CD4-positive, alpha-beta T cell treated with Interleukin-15 for 4 hours (primary cell): ENCODE measurements at regions not wholly inside any gene's neighbourhood (a gene's known extent, or its start where the extent isn't known, plus 50 kb on each side); places are given as distances from the start of the nearest gene placed in this dataset.

Experiments used
- DNase-seq: peaks from one replicate; pipeline ENCODE4 v3.0.0-alpha.2; 2020; ENCODE audit warnings: low spot score

DNA sequence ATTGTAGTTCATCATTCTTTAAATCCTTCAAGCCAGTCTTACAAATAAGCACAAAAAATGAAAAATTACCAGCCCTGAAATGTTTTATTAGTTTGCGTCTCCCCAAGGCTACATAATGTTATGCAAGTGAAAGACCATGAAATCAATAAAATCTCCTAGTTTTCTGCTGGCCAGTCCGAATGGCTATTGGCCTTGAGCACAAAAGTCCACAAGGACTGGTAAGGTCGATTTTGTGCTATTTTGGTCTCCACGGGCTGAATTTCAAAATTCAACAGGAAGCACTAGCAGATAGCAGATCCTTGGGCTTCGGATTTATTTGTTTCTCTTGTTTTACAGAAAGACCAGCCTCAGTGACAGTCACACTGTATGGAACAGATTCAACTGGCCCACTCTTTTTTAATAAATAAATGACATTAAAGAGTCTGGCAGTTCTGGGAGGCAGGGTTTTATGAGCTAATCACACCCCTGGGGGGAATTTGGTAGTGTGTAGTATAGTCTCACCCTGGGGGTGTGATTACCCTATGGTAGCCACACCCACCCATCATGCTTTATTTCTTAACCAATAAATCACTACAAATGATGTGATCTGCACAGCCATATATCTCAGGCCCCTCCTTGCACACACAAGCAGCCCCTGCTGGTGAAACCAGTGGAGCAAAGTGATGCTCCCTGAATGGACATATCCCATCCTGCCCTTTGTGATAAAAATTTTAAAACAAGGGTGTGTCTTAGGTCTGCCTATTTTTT lies 51.1 kb upstream of the TMEM33 start:
- no peak for DNase-seq

DNA sequence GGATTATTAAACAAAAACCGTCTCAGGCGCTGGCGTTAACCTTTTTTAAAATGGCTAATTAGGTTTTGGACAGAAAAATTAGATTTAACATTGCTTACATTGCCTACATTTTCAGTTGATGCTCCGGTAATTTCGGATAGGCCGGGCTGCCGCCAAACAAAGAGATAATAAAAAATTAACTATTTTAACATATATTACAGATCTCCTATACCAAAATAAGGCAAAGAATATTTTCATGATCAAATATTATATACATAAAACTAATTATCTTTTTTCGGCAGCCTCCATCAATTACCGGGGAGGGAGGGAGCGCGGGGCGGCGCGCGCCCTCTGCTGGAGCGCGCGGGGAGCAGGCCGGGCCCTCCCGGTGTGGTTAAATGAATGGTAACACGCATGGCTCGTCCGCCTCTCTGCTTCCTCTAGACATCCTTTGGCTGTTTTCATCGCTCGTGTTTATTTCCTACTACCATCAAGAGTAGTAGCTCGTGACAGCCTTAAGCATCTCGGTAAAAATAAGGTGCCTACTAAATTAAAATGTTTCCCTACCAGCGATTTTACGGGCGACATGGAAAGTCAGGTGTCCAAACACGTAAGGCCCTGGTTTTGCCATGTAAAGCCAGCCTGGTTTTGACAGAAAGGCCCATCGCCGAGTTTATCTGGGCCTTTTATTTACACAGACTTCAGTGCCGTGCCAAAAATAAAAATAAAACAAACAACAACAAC lies 52.4 kb upstream of the TMEM33 start:
- DNase-seq: peak; percentile 44

DNA sequence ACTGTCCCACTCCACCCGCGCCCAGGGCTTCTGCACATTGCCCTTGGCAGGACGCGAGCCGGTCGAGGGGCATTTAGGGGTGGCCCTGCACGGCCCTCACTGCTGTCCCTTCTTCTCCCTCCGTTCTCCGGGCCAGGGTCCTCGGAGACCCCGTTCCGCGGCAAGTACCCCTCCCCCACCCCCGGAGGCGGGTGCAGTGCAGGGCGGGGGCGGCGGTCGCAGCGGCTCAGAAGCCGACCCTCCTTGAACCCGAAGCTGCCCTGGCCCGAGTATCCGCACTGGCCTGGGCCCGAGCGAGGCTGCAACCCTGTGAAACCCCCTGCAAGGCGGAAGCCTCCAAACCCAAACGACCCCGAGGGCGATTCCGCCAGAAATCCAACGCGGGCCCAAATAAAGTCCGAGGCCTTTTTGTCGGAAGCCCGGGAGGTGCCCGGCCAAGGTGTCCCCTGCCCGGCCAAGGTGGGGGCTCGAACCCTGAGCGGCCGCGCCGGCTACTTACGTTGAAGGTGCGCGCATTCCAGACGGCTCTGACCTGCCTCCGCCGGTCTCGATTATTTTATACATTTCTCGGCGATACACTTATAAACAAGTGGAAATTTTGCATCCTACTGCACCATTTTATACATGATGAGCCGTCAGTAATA lies 53.1 kb upstream of the TMEM33 start:
- DNase-seq: no peak

DNA sequence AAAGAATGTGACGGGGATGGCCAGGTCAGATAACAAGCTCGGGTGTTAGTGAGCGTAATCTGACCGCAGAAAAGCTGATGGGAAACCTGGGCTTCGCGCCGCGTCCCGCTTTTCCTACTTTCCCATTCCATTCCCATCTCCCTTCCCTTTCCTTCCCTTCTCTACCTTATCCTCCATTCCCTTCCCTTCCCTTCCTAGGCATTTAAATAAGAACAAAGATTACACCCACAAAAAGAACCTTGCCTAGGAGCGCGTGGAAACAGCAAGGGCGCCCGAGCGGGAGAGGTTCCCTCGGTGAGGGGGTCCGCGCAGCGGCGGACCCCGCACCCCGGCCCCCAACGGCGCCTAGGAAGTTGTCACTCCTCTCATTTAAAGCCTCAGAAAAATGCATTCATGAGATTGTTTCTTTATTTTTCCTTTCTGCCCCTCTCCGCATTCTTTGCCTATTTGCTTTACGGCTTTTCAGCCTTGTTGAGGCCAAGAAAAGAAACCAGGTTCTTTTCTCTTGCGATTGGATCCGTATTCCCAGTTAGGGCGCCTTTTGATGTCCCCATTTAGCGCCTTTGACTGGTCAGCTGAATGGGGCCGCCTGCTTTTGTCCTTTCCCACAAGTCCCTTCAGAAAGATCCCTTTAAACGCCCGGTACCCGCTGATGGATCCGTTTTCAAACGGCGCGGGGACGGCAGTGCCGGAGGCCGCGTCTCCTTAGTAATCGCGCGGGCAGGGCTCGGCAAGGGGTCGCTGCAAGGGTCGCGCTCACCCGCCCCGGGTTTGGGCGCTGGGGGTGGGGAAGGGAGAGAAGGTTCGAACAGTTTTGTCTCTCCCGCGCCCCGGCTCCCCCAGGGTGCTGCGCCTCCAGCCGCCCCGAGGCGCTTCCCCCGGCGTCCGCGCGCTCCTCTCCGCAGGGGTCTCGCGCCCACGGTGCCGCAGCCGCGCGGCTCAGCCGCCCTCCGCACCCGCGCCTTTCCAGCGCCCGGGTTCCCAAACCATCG lies 54.1 kb upstream of the TMEM33 start:
- DNase-seq: no peak

DNA sequence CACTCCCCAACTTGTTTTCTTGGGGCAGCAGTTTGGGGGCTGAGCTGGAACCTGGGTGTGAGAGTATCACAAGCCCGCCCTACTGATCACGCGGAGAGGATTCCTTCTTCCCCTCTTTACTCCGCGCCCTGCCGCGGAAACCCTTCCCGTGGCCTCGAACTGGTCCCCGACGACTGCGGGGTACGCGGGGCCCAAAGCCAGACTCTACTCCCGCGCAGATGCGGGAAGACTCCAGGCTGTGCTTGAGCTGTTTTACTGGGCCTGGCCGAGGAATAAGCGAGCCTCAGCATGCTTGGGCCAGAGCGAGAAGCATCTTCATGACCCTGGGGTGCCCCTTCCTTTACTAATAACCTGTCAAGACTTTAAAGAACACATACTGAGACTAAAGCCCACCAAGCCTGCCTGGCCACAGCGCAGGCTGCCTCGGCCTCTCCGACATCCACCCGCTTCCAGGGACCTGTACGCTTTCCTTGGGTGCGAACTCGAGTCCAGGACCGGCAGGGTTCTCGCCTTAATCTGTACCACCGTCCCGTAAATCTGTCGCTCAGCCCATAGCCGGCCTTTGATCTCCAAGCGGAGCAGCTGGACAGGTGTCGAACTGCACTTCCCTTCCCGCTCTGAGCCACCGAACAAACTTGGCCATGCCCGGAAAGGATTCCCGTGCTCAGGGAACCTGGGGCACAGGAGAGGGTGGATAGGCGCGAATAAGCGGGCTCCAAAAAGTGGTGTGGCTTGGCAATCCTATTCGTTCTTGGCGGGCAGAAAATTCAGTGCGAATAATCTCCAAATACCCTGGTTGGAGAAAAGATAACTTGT lies 55.0 kb upstream of the TMEM33 start:
- no peak for DNase-seq

DNA sequence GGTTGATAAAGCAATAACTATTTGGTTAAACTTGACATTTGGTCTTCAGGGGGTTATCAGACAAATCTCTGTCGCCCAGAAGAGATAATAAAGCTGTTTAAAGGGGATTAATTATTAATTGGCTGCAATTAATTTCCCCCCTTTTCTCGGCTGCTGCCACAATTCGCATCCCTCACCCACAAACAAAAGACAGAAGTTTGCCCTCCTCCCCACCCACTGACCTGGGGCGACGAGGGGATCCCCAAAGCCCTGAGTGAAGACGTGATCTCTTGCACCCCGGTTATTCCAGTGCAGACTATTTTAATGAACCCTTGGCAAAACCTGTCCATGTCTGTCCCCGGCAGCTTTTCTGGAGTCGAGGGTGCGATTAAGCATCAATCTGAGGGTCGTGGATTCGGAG lies 55.7 kb upstream of the TMEM33 start:
- DNase-seq: no peak

DNA sequence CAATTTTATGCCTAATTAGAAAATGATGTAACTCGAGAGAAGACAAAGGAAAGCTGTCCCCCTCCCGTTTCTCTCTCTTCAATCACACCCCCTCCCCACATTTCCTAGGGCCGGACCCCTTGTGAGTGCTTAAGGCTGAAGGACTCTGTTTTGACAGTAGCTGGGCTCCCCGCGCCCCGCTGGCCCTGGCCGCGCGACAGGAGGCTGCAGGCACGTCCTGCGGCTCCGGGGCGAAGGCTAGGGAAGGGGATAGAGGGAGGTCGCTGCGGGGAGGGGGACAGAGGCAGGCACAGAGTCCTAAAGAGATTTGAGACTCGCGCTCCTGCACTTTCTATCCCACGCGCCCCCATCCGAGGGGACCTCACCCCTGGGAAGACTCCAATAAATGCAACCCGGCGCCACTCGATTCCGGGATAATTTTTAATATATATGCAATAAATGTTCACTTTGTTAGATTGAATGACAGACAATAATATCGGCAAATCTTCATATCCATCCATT lies 56.2 kb upstream of the TMEM33 start:
- DNase-seq: no peak

DNA sequence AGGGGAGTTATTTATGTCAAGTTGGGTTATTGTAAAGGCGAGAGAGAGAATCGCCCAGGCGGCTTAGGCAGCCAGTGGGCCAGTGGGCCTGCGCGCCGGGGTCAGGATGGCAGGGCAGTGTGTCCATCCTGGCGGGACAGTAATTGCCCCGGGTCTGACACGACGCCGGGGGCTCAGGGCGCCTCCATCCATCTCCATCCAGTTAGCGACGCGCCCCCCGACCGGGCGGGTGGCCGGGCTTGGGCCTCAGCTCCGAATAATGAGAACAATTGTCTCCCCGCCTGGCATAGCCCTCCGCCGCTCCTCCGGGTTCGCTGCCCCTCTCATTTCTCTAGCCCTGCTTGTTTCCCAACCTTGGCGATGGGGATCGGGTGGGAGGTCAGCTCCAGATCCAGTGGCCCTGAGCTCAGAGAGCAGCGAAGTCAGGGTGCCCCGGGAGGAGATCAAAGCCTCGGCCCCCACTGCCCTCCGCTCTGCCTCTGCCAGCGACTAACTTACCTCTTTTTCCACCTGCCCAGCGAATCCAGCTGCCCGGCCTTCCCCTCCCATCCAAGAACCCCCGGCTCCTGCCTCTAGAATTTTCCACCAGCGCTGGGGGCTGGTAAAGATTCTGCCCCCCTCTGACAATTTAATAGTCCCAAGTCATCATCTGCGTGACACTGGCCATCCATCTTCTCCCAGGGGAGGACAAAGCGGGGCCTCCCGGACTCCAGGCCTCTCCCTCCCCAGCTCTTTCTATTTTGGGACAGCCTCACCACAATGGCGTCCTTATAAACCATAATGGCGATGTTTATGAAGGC lies 56.9 kb upstream of the TMEM33 start:
- DNase-seq: no peak

DNA sequence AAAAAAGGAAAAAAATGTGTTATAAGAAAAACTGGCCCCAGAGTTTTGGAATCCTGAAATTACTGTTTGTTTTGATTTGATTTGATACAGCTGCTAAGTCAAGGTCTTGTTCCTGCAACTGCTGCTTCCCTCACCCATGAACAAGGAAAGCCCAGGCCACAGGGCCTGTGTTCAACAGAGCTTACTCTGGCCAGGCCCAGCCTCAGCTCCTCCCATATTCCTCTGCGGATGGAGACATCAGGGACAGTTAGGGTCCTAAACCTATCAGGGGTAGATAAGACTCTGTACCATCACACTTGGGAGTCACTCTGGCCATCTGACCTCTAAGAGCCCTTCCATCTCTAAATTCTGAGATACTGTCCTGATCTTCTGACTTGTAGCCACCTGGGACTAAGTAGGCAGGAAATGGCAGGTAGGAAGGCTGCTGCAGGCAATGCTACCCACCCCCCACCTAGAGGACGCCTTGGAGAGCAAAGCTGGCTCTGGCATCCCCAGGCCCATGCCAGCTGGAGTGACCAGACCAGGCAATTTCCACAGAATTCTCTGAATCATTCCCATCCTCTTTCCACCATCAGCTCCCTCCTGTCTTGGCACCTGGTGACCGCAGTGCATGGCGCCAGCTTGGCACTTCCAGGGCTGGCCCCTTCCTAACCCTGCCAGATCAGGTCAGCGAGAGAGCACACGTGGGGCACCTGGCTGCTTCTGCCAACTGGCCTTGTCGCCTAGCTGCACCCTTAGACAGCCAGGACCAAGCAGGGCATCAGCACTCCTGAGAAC lies 58.0 kb upstream of the TMEM33 start:
- DNase-seq: no peak

DNA sequence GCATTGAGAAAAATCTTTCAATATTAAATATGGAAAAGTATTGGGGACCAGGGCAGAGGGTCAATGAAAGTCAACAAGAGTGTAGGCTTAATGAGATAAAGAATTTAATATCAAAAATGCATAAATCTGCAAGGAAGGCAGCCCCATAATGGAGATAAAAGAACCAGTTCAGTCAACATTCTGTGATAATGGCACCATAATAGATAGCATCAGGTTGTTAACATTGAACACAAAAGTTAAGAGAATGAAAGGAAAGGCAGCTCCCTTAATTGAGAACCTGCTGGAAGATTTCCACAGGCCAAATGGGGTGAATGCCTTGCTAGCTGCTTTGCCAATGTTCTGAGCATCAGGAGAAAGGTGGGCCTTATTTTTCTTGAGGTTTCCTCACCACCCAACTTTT lies 60.4 kb upstream of the TMEM33 start:
- DNase-seq: no peak

DNA sequence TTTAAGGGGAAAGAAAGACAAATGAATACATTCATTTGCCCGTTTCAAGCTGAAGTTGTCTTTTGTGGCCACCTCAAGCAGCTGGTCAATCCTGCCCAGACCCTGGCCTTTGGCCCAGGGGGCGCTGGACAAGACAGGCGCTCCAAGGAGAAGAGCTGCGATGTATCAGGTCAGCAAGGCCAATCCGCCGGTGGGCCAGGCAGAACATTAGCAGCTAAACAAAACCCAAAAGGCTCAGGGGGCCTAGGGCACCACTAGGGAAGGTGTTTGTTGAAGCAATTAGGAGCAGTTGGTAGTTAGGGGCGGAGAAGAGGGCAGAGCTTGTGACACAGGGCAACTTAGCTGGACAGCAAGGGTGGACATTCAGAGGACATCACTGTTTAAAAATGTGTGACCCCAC lies 60.8 kb upstream of the TMEM33 start:
- DNase-seq: no peak

DNA sequence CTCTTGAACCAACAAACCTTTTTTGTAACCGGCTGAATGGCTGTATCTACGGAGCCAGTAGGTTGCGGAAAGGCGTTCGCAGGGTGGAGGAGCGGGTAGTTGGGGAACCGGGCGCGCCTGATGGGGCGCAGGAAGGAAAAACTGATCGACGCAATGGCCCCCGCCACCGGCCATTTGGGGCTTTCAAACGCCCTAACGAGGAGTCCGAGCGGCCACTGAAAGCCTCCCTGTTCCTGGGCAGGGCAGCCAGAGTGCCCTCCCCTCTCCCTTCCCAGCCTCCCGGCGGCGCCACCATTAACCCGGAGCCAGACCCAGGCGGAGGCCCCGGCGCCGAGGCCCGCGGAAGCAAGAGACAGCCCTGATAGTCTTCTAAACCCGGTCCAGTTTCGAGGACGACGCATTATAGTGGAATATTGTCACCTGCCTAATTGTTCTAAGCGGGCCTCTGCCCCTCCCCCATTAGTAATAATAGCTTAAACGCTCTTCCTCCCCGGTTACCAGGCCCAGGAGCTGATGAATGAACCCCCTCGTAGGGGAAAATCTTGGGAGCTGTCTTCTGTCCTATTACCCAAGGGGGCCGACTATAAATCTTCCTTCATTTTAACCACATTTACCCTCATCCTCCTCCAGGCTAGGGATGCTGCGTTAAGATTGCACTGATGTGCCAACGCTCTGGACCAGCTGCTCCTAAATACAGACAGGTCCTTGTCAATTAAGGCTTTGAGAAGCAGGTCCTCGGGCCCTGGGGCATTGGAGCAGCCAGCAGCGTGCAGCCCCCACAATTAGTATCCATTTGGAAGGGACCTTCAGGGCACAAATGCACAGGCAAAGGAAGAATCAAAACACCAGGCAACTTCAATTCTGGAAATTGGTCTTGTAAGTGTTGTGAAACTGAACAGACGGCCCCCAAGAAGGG lies 61.6 kb upstream of the TMEM33 start:
- DNase-seq: no peak

DNA sequence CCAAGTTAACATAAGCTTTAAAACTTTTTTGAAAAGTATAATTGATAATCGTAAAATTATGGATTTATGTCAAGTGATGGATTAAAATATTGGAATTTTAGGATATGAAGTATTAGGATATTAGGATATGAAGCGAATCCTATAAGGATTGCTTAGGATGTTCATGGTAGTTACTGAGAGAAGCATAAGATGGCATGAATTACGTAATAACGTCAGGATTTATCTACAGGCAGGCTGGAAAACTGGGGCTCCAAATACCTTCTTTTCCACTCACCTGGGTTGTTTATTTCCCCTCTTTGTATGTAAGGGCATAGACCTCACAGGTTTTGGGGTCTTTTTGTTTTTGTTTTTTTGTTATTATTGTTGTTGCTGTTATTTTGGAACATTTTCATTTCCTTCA lies 65.2 kb upstream of the TMEM33 start:
- no peak for DNase-seq

DNA sequence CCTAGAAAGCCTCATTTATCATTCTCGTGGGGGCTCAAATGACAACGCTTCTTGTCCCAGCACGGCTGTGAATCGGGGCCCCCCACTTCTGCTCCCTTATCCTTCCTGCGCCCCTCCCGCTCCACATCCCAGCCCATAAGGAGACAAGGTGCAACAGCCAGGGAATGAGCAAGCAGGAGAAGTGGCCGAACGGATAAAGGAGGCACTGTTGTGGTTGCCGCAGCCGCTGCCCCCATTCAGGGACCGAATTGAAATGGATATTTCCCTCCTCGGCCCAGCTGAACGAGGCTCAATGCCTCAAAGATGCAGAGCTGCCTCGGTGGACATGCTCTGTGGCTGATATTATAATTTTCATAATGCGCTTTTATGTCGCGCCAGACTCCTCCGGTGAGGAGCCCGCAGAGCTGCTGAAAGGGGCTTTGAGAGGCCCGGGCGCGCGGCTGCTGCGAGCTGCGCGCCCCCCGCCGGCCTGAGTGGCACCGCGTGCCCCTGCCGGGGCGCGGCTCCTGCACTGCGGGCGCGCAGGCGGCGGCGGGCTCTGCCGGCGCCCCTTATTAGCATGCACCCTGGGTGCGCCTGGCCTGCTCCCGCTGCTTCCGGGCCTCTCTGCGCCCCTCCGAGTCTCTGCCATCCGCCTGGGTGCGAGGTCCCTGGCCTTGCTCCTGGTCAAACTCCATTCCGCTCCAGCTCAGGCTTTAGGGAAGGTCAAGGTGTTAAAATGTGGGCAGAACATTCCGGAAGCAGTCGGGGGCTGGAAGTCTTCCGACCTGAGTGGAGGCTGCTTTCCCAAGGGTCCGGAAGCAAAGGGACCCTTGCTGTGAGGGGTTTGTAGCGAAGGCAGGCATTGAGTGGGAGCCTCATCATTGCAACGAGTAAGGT lies 68.2 kb upstream of the TMEM33 start:
- no peak for DNase-seq

DNA sequence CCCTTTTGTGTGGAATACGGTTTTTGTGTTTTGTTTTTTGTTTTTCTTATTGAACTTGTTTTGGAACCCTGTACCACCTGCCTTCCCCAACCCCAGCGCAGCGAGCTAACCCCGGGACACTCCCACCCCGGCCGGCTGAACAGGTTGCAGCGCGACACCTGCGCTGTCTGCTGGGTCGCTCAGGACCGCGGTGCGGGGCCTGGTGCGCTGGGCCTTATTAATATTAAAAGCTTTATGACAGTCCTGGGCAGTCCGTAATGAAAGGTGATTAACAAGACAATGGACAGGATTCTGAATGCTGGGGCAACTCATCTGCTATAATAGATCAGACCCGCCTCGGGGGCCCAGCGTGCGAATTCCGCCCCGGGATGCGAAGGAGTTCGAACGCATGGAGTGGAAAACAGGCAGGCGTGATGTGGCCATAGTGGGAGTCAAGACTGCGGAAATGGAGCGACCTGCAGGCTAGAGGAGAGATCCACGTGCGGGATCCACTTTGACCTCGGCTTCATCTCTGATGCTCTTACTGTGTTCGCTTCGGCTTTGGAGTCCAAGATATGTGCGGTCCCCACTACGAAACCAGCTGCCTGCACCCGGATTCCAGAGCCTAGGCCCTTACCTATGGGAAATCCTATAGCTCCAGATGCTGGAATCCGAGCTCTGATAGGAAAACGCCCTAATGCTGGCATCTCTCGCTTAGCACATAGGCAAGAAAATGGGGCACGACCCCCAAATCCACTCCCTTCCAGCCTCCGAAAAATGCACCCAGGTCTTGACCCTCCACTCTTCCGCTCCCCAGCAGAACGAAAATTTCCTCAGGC lies 69.0 kb upstream of the TMEM33 start:
- no peak for DNase-seq

DNA sequence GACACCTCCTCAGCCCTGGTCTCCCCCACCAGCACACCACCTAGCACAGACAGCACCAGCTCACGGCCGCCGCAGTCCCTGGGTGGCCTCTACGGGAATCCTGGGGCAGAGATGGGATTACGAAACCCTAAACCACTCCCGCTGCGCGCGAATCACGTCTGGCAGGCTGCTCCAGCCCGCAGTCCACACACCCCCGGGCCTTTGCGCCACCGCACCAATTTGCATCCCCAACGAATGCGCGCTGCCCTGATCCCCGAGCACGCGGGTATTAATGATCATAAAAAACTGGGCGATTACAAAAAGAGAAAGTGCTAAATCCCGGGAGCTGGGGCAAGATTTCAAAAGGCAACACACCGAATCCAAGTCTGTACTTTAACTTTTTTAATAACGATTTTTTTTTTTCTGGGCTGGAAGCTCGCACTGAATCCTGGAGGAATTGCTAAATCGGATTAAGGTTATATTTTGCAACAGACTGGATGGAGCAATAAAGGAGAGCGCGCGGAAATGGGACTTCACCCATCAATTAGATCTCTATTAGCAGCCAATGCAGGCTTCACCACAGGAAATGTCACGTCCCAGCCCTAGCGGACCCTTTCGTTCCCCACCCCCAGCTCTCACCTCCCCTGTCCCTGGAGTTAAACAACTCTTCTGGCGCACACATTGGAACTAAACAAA lies 69.8 kb upstream of the TMEM33 start:
- DNase-seq: no peak
